ENCODE measurements at regions not wholly inside any gene's neighbourhood (a gene's known extent, or its start where the extent isn't known, plus 50 kb on each side); places are given as distances from the start of the nearest gene placed in this dataset.
A peak's percentile ranks its signal among the peaks of the same experiment; 100 is the strongest.
"Not testable (repeated sequence)": the region's sequence is repeated elsewhere in the genome, so short reads cannot be mapped to it uniquely, and the experiment has no call there.

DNA sequence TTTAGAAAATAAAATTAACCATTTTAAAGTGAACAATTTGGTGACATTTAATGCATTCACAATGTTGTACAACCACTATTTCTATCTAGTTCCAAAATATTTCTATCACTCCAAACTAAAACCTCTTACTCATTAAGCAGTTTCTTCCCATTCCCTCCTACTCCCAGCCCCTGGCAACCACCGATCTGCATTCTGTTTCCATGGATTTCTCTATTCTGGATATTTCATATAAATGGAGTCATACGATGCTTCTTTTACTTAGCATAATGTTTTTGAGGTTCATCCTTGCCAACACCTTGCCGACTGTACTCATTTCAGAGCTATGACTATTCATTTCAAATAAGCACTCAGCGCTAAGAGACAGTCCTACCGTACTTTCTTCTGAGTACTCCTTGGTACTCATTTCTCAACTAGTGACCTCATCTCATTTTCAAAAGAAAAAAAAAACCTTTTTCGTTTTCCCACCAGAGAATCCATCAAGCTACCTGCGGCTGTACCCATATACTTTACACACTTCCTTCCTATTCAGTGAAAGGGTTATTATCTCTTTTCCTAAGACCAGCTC lies 259.2 kb downstream of the UTRN start:
- DNase-seq = no peak

DNA sequence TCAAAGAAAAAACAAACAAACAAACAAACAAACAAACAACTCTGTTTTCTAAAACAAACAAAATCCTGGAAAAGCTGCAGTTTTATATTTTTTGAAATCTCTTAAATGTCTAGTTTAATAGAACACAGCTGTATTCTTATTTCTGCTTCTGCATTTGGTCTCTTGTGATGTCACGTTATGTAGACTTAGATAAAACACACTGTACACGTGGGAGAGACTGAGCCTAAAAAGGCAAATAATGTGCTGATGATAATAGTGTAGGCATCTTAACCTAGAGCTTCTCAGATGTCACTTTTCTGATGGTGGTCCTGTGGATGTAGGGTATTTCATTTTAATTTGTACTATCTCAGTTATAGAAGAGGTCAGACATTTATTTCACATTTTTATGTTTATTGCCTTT lies 261.7 kb downstream of the UTRN start:
- no peak for DNase-seq

DNA sequence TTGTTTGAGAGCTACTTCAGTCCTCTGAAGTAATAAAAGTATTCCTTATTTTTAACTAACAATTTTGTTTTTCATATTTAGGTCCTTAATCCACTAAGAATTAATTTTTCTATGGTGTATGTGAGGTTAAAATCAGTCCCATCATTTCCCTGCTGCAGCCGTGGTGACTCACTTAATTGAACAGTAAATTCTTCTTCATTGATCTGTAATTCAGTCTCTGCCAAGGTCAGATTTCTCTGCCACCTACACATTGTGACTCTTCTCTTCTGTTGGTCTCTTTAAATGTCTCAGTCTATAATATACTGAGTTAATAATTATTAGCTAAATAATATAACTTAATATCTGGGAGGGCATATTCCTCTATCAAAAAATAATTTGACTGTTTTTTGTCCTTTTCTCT lies 262.3 kb downstream of the UTRN start:
- no peak for DNase-seq

DNA sequence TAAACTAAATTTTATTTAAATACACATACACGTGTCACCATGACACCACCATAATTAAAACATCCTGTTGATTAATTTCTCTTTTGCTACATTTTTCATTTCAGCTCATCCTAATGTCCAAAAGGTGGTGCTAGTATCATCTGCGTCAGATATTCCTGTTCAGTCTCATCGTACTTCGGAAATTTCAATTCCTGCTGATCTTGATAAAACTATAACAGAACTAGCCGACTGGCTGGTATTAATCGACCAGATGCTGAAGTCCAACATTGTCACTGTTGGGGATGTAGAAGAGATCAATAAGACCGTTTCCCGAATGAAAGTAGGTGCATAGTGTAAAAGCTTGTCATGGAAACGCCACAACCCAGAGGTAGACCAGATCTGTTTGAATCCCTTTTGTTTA lies 263.4 kb downstream of the UTRN start:
- DNase-seq = peak; percentile 7

DNA sequence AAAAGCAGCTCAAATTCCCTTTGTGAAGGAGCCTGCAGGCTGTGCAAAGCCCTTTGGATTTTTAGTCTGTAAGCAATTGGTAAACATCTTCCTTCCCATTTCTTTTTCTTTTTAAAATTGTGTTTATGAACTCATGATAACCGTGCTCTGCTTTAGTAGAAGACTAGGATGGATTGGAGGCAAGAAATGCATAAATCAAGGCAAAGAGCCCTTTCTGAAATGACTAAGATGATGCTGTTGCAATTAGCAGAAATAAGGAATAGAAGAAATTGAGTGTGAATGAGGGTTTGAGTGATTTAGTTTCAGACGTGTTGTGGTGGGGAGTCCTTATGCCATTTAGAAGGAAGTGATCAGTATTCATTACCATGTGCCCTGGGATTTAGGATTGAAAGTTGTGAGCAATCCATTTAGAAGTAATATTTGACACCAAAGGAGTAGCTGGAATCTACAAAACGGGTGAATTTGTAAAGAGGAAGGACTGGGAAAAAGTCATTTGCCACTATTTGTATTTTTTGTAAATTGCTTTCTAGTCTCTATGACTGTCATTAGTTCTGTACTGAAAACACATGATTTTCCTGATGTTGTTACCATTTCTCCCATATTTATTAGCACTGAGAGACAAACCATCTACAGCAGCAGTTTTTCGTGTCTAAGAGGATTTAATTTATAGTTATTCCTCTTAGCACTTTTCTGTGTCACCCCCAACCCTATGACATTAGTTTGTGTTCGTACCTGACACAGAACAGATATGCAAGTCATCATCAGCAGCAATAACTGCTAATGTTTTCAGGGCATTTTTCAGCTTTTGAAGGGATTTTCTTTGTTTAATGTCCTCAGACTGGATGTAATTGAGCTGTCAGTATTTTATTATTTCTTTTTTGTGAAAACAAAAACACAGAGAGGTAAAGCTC lies 265.0 kb downstream of the UTRN start:
- no peak for DNase-seq

DNA sequence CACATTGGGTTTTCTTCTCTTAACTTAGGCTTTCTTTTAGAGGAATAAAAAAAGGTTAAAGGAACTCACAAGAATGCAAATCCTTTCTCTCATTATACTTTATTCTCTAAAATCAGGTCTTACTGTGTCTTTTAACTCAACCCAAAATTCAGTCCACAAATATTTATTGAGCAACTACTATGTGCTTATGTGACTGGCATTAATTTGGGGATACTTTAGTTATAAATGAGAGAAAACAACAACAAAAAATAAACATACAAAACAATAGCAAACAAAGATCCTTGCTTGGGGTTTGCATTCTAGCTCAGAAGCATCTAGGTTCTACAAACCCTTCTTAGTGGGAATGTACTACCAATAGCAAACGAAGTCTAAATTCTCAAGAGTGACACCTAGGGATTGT lies 266.2 kb downstream of the UTRN start:
- no peak for DNase-seq

DNA sequence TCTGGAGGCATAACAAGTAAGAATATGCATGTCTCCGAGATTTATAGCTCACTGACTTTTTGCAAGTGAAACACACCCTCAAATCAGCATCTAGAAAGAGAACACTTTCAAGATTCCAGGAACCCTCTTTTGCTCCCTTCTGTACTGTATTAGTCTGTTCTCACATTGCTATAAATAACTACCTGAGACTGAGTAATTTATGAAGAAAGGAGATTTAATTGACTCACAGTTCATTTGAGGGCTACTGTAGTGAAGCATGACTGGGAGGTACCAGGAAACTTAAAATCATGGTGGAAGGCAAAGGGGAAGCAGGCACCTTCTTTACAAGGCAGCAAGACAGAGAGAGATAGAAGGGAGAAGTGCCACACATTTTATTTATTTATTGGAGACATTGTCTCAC lies 269.9 kb downstream of the UTRN start:
- DNase-seq = no peak

DNA sequence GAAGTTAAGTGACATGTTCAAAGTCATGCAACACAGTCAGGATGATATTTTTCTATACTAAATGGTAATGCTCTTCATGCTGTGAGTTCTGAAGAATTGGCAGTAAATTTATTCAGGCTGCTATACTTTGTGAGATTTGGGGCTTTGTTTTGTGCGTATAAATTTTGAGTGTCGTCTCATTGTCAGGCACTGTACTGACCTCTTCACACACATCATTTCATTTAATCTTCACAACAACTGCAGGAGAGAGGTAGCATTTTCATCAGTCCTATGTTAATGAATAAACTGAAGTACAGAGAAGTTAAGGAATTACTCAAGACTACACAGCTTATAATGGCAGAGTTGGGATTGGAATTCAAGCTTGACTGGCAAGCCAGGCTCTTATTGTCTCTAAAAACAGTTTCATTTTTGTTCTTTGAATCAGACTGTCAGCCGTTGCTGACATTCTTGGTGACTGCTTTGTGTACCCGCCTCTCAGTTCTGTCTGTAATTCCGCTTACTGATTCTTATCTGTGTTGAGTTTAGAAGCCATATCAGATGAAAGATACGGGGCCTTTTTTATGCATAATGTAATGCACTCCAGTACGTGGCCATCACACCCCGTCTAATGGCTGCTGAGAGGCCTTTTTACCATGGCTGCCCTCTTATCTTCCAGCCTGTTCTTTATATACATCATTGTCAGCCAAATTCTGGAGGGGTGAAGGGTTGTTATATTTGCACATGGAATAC lies 274.9 kb downstream of the UTRN start:
- DNase-seq = no peak

DNA sequence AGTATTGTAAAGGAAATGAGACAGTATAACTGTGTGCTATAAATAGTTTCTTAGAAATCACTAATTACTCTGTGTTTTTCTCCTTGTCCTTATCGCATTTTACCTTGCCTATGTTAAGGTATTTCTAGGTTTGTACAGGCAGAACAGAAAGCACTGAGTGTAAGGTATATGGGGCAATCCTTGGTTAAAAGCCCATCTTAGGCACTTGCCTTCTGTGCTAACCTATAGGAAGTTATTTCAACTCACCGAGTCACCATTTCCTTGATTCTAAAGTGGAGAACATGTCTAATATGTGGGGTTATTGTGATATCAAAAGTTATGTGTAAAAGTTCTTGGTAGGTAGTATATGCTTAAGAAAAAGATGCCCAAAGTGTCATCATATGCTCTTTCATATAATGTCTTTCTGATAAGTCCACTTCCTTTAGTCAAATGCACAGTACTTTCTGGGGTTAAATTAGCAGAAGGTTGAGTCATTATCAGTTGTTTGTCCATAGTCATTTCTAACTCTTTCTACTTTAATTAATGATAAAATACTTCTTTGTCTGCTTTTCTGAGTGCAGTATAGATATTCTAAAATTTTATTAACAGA lies 276.4 kb downstream of the UTRN start:
- no peak for DNase-seq

DNA sequence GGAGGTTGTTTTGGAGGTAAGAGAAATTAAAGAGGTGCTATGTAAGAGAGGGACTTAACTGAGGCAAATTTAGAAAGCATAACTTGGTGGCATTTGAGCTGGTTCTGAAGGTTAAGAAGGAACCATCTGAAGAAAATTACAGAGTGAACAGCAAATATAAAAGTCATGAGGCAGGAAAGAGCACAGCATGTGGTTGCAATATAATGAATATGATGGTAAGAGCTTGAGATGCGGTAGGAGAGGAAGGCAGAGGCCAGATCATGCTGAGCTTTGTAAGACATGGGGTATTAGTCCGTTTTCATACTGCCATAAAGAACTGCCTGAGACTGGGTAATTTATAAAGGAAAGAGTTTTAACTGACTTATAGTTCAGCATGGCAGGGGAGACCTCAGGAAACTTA lies 279.1 kb downstream of the UTRN start:
- DNase-seq = no peak

DNA sequence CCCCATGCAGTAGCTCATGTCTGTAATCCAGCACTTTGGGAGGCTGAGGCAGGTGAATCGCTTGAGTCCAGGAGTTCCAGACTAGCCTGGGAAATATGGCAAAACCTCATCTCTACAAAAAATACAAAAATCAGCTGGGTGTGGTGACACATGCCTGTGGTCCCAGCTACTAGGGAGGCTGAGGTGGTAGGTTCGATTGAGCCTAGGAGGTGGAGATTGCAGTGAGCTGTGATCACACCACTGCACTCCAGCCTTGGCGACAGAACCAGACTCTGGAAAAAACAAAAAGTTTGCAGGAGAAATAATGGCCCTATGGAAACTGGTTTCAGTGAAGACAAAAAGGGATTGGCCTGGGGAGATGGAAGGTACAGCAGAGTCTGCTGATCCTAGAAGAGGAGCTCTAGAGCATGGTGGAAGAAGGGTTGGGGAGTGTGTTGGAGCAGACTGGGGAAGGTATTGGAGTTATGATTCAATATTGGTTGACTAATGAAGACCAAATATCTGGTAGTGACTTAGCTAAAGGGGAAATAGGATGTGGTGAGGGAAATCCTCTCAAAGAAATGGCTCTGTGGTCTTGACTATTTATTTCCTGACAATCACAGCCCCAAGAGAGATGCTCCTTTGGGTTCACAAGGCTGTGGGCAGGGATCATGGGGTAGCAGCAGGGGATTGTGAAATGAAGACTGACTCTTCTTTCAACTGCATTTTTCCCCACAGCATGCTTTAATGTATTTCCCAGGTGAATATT lies 281.9 kb downstream of the UTRN start:
- no peak for DNase-seq

DNA sequence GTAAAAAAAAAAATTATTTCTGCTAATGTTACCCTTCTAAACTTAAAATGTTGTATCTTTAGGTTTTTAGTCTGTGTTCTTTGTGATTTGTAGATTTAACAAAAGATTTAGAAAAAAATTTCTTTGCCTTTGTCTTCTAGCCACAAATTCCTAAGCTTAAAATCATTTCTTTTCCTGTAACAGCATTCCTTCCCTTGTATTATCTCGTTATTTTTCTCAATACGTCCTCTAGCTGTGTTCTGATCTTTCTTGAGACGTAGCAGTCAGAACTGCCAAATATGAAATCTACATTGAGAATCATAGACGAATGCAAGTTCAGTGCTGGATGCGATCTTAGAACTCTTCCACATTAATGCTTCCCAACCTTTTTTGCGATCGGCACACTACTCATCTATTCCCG lies 283.1 kb downstream of the UTRN start:
- DNase-seq = no peak

DNA sequence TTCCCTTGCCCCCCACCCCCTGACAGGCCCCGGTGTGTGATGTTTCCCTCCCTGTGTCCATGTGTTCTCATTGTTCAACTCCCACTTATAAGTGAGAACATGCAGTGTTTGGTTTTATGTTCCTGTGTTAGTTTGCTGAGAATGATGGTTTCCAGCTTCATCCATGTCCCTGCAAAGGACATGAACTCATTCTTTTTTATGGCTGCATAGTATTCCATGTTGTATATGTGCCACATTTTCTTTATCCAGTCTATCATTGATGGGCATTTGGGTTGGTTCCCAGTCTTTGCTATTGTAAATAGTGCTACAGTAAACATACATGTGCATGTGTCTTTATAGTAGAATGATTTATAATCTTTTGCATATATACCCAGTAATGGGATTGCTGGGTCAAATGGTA lies 287.4 kb downstream of the UTRN start:
- DNase-seq = not testable (repeated sequence)

DNA sequence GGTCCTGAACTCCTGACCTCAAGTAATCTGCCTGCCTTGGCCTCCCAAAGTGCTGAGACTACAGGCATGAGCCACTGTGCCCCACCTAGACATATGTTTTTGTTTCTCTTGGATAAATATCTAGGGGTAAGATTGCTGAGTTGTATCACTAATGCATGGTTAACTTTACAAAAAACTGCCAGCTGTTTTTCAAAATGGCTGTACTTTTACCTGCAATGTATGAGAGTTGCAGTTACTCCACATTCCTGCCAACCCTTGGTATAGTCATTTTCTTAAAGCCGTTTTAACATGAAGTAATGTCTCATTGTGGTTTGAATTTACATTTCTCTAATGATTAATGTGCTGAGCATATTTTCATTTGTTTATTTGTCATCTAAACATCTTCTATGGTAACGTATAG lies 289.7 kb downstream of the UTRN start:
- no peak for DNase-seq

DNA sequence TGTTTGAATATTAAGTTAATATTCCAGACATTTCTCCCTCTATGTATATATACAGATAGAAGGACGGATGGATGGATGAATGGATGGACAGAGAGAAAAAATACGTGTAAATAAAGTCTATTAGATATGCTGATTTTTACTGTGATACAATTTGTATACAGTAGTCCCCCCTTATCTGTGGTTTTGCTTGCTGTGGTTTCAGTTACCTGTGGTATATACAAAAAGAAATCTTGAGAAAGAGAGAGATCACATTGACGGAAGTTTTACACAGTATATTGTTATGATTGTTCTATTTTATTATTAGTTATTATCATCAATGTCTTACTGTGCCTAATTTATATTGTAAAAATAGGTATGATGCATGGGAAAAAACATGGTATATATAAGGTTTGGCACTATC lies 290.2 kb downstream of the UTRN start:
- DNase-seq = no peak

DNA sequence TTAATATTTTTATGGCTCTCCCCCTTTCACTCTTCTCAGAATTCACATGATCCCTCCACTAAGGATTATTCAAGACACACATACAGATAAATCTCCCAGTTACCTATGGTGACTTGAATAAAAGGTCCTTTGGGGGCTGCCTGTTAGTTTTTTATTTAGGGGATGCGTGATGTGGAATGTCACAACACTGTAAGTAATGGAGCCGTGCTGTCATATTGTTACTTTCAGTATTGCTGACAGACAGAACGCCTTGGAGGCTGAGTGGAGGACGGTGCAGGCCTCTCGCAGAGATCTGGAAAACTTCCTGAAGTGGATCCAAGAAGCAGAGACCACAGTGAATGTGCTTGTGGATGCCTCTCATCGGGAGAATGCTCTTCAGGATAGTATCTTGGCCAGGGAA lies 291.7 kb downstream of the UTRN start:
- DNase-seq = no peak

DNA sequence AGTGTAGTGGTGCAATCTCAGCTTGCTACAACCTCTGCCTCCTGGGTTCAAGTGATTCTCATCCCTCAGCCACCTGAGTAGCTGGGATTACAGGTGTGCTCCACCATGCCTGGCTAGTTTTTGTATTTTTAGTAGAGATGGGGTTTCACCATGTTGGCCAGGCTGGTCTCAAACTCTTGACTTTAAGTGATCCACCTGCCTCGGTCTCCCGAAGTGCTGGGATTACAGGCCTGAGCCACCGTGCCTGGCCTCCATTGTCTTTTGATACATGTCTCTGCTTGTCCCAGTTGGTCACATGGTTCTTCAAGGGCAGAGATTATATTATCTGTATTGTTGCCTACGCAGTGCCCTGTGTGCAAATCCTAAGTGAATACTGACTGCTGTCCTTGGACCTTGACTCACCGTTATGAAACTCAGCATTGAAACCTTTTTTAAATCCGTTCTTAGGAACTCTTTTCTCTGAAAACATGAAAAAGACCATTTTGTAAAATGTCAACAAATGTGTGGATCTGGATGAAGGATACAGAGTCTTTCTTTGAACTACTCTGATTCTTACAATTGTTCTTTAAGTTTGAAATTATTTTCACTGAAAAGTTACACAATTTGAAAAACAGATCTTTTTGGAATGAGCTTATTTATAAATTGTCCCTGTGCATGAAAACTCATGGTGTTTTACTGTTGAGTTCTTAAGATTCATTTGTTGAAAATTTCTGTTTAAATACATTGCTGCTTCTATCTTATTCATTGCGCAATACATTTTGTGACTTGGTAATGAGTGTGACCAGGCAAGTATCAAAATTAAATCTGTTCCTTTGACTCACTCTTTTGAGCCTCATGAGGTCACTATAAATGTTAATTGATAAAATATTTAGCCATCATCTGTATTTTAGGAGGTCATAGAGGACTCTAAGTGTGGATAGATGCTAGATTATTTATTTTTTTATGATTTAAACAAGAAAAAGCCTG lies 293.5 kb downstream of the UTRN start:
- no peak for DNase-seq

DNA sequence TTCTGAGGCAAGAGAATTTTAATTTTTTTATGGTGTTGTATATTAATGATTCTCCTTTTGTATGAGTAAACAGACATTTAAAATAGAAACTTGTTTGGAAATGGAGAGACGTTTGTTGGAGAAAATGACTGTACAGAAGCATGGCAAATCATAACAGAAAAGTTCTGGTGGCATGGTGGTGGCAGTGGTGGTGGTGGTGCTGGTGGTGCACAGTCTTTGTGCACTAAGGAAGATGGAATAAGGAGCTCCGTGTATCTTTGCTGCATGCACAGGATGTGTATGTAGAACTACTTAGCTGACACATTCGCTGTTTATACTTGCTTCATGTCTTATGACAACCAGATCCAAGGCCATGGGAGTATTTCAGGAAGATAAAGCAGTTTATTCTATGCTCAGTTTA lies 294.9 kb downstream of the UTRN start:
- no peak for DNase-seq

DNA sequence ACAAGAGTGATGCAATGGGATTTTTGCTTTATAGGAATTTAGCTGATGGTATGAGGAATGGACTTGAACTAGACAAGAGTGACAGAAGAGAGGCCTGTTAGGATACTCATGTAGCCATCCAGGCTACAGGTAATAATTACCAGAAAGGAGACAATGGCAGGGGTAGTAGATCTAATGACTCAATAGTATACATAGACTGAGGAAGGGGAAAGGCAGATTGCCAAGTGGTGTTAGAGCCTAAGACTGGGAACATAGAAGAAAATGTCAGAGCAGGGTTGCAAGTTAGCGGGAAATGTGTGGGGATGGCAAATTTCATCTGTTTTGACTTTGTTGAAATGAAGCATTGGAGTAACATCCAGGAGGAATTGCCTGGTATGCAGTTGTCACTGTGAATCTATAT lies 295.6 kb downstream of the UTRN start:
- no peak for DNase-seq

DNA sequence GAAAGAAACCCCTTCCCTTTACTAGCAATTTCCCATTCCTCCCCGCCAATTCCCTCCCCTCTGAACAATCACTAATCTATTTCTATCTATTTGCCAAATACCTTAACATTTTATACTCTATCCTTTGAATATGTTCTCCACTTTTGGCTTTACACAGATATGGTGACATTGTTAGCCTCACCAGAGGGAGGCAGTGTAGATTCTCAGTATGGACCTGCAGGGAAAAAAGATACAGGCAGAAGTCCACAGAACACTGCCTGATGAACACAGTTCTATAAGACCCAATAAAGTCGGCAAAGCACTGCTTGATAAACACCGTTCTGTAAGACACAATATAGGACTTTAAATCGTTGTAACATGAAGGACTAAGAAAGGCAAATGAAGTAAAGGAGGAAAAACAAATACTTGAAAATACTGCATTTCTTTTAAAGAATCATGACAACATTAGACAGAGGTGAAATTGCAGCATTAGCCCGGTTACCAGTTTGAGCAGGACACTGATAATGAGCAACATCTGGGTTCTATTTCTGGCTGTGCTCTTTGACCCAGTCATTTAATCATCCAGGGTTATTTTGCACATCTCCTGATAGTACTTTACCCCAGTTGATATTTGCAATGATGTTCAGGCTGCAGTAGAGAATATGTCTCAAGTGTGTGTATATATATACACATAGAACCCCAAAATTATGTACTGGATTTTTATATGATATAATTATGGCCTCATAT lies 296.8 kb downstream of the UTRN start:
- DNase-seq = peak; percentile 62
